HG03025 (cell line): ENCODE measurements at regions not wholly inside any gene's neighbourhood (a gene's known extent, or its start where the extent isn't known, plus 50 kb on each side); places are given as distances from the start of the nearest gene placed in this dataset.
"Not testable (repeated sequence)": the region's sequence is repeated elsewhere in the genome, so short reads cannot be mapped to it uniquely, and the experiment has no call there.

ENCODE experiments used
- ATAC-seq: cut with Tn5 transposase; IDR thresholded peaks from one replicate; pipeline ENCODE4 v1.9.1; 2021; ENCODE audit warnings: mild to moderate bottlenecking, moderate library complexity; ENCODE audit not compliant: unreplicated experiment, low FRiP score

DNA sequence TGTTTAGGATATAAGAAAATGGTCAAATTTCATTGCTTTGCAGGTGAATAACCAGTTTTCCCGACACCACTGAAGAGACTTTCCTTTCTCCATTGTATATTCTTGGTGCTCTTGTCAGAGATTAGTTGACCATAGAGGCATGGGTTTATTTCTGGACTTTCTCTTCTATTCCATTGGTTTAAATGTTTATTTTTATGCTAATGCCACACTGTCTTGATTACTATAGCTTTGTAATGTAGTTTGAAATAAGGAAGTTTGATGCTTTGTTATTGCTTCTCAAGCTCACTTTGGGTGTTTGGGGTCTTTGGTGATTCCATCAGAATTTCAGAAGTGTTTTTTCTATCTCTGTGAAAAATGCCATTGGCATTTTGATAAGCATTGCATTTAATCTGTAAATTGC is 190.0 kb upstream of the SPRY2 start:
- no peak for ATAC-seq

DNA sequence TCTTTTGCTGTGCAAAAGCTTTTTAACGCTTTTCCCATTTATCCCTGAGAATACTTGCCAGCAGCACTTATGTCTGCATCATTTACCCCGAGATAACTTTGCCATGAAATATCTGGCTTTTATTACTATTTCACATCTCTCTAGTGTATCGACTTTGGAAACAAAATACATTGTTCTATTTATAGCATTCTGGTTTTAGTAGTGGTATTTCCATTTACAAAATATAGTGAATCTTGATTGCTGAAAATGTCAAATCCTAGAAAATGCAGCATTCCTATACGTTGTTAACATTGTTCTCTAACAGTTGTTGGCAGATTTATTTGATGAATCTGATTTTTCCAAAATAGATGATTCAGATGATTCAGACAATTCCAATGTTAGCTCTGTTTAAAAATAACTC is 189.3 kb upstream of the SPRY2 start:
- no peak for ATAC-seq

DNA sequence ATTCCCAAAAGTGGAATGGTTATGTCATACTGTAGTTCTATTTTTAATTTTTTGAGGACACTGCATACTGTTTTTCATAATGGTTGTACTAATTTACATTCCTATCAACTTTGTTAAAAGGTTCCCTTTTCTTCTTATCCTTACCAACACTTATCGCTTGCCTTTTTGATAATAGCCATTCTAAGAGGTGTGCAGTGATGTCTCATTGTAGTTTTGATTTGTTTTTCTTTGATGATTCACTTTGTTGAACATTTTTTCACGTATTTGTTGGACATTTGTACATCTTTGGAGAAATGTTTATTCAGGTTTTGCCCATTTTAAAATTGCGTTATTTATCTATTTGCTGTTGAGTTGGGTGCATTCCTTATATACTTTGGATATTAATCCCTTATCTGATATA is 188.8 kb upstream of the SPRY2 start:
- no peak for ATAC-seq

GRCh38 chr13:80528733-80529132 is 187.8 kb upstream of the SPRY2 start:
- no peak for ATAC-seq

GRCh38 chr13:80527400-80527799 is 186.5 kb upstream of the SPRY2 start:
- ATAC-seq: no peak

GRCh38 chr13:80524447-80525215 is 183.7 kb upstream of the SPRY2 start:
- ATAC-seq: no peak

- ATAC-seq: no peak
These were observed 182.2 kb upstream of the SPRY2 start for GRCh38 chr13:80523134-80523533.

DNA sequence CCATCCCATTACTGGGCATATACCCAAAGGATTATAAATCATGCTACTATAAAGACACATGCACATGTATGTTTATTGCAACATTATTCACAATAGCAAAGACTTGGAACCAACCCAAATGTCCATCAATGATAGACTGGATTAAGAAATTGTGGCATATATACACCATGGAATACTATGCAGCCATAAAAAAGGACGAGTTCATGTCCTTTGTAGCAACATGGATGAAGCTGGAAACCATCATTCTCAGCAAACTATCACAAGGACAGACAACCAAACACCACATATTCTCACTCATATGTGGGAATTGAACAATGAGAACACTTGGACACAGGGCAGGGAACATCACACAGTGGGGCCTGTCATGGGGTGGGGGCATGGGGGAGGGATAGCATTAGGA is 181.5 kb upstream of the SPRY2 start:
- ATAC-seq: not testable (repeated sequence)

- ATAC-seq: no peak
These were observed 176.0 kb upstream of the SPRY2 start for GRCh38 chr13:80516818-80517348.

- ATAC-seq: no peak
These were observed 174.4 kb upstream of the SPRY2 start for GRCh38 chr13:80515296-80515695.

DNA sequence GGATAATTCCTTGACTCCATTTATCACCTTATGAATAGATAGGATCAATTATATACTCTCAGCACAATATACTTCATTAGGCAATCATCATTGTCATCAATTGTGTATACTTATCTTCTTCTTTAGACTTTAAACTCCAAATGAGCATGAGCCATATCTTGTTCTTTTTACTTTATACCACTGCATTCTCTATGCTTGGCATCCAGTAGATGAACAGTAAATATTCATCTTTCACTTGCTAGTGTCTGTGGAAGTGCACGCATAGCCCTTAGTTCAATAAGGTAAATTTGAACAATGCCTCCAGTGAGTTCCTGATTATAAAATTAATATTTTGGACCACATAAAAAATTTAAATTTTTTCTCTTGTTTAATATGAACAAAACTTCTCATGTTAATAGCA is 172.3 kb upstream of the SPRY2 start:
- no peak for ATAC-seq

DNA sequence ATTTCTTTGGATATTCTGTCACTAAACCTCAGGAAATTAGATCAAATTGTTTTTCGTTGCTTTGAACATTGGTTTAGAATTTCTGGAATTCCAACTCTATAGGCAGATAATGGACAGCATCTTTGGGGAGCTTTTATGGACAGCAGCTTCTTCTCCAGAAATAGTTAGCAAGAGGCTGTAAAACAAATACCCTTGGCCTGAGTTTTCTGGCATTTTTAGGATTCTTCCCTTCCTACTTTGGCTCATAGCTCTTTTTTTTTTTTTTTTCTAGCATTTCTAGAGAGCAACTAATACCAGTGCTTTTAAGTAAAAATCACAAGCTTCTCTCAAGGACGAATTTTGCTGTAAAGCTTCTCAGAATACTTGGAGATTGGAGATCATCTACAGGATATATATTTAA is 169.8 kb upstream of the SPRY2 start:
- ATAC-seq: no peak

- no peak for ATAC-seq
These were observed 168.3 kb upstream of the SPRY2 start for GRCh38 chr13:80509264-80509663.

DNA sequence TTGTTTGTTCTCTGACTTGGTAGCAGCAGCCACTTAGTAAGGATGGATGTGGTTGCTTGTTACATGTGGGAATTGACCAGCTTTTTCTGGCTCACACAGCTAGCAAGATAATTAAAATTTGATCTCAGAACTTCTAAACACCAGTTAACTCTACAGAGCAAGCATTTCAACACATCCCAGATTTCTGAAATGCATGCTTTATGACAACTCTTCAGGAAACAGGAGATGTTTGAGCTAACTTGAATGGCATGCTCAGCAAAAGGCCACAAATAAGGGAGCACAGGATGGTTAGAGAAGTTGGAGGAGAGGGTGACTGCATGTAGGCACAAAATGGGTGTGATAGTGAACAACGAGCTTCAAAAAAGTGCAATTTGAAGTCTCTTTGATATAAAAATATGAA is 167.1 kb upstream of the SPRY2 start:
- no peak for ATAC-seq

DNA sequence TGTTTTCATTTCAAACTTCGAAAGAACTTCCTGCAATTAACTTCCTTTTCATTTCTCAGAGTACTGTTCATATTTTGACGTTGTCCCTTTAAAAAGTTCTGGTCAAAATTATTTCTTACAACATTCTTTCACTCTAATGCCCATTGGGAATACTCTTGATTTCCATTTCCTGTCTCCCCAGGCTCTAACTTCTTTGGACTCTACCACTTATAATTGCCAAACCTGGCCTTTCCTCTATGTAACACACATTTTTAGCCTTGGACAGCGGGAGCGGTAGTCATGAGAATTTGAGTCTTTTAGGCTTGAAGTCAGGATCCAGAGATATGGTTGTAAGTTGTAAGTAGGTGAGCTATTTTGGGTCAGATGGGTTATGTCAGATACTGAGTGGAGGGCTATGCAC is 163.5 kb upstream of the SPRY2 start:
- no peak for ATAC-seq

DNA sequence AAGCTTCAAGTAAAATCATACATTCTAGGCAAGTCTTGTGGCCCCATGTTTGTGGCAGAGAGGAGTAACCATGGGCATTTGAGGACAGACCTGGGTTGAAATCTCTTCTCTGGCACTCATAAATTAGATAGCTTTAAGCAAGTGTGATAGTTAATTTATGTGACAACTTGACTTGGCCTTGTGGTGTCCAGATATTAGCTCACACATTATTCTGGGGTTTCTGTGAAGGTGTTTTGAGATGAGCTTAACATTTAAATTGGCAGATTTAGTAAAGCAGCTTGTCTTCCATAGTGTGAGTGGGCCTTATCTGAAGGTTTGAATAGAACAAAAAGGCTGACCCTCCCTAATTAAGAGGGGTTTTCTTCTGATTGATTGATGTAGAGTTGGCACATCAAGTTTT is 161.4 kb upstream of the SPRY2 start:
- no peak for ATAC-seq

DNA sequence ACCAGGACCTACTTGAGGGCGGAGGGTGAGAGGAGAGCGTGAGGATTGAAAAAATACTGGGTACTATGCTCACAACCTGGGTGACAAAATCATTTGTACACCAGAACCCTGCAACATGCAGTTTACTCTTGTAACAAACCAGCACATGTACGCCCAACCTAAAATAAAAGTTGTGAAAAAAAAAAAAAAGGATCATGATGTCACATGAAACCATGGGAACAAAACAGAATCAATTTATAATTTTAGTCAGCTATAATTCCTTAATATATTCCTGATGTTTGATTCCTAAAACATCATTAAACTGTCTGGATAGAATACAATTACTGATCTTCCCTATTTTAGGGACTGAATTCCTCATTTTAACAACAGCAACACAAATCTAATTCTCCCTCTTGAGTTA is 160.6 kb upstream of the SPRY2 start:
- ATAC-seq: no peak

GRCh38 chr13:80499536-80500290 is 158.8 kb upstream of the SPRY2 start:
- no peak for ATAC-seq

DNA sequence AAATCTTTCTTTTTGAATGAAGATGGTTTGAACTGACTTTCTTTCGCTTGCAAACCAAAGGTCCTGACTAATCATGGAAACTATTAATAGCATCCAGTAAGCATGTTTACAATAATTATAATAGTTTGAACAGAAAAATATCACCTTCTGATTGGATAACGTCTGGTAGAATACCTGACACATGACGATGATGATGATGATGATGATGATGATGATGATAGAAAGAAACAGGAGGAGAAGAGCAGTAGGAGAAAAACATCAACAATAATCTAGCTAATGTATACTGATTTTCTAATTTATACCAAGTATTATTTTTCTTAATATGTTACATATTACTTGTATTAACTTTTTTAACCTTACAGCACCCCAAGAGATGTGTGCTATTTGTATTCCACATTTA is 157.5 kb upstream of the SPRY2 start:
- no peak for ATAC-seq

DNA sequence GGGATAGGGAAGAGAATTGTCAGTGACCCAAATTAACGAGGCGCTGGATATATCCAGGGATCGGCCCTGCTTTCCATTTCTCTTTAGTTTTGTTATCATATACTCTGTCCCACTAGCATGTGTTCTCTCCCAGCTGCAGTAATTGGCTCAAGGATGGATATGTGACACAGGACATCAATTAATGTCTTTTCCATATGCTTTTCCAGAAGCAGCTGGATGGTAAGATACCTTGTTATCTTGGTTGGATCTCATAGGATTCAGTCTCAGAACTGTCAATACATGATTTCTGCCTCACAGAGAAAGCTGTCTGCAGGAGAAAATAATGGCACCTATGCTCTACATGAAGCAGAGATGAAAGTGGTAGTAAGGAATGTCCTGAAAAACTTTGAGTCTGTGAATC is 157.1 kb upstream of the SPRY2 start:
- no peak for ATAC-seq

GRCh38 chr13:80497439-80497838 is 156.5 kb upstream of the SPRY2 start:
- no peak for ATAC-seq
